Activated CD4-positive, alpha-beta T cell treated with anti-CD3 and anti-CD28 coated beads, Interleukin-2, amount 50 U/mL, for 24 hours (primary cell): ENCODE measurements at regions not wholly inside any gene's neighbourhood (a gene's known extent, or its start where the extent isn't known, plus 50 kb on each side); places are given as distances from the start of the nearest gene placed in this dataset.
"Not testable (repeated sequence)": the region's sequence is repeated elsewhere in the genome, so short reads cannot be mapped to it uniquely, and the experiment has no call there.

Source experiments
- DNase-seq, 2 donors: peaks; one replicate each; pipeline ENCODE4 v3.0.0-alpha.2; 2020; ENCODE audit warnings: low read depth in 1 of 2, low spot score in 1 of 2

GRCh38 chr4:17246656-17247055 is 265.2 kb downstream of the QDPR start:
- DNase-seq: no peak

- no peak for DNase-seq
Observed at GRCh38 chr4:17241835-17242234, 270.1 kb downstream of the QDPR start.

- no peak for DNase-seq
Observed at GRCh38 chr4:17238633-17239032, 273.3 kb downstream of the QDPR start.

GRCh38 chr4:17236686-17237085 is 275.2 kb downstream of the QDPR start:
- DNase-seq: no peak

GRCh38 chr4:17234678-17235077 is 277.2 kb downstream of the QDPR start:
- DNase-seq: no peak

- no peak for DNase-seq
Observed at GRCh38 chr4:17232566-17233253, 279.2 kb downstream of the QDPR start.

- DNase-seq: not testable (repeated sequence)
Observed at GRCh38 chr4:17231880-17232475, 279.9 kb downstream of the QDPR start.

GRCh38 chr4:17230727-17231126 is 281.2 kb downstream of the QDPR start:
- DNase-seq: no peak

GRCh38 chr4:17220816-17221215 is 291.1 kb downstream of the QDPR start:
- DNase-seq: no peak

GRCh38 chr4:17218786-17219185 is 293.1 kb downstream of the QDPR start:
- DNase-seq: no peak

GRCh38 chr4:17206829-17207801 is 304.8 kb downstream of the QDPR start:
- DNase-seq: no peak

GRCh38 chr4:17204908-17205307 is 306.5 kb upstream of the LDB2 start:
- no peak for DNase-seq

- no peak for DNase-seq
Observed at GRCh38 chr4:17203797-17204196, 305.4 kb upstream of the LDB2 start.

GRCh38 chr4:17197070-17197469 is 298.6 kb upstream of the LDB2 start:
- no peak for DNase-seq

GRCh38 chr4:17195461-17196275 is 297.2 kb upstream of the LDB2 start:
- DNase-seq: no peak

- no peak for DNase-seq
Observed at GRCh38 chr4:17194586-17194985, 296.1 kb upstream of the LDB2 start.

GRCh38 chr4:17189759-17190158 is 291.3 kb upstream of the LDB2 start:
- DNase-seq: no peak

- DNase-seq: no peak
Observed at GRCh38 chr4:17189401-17189720, 290.9 kb upstream of the LDB2 start.

GRCh38 chr4:17188547-17189400 is 290.3 kb upstream of the LDB2 start:
- DNase-seq: no peak

GRCh38 chr4:17188125-17188524 is 289.7 kb upstream of the LDB2 start:
- DNase-seq: no peak
